GM19328 (cell line): ENCODE measurements at regions not wholly inside any gene's neighbourhood (a gene's known extent, or its start where the extent isn't known, plus 50 kb on each side); places are given as distances from the start of the nearest gene placed in this dataset.
"Not testable (repeated sequence)": the region's sequence is repeated elsewhere in the genome, so short reads cannot be mapped to it uniquely, and the experiment has no call there.

ENCODE experiments used
- ATAC-seq: cut with Tn5 transposase; IDR thresholded peaks from one replicate; pipeline ENCODE4 v1.9.1; 2021; ENCODE audit warnings: mild to moderate bottlenecking, moderate library complexity; ENCODE audit not compliant: unreplicated experiment

DNA sequence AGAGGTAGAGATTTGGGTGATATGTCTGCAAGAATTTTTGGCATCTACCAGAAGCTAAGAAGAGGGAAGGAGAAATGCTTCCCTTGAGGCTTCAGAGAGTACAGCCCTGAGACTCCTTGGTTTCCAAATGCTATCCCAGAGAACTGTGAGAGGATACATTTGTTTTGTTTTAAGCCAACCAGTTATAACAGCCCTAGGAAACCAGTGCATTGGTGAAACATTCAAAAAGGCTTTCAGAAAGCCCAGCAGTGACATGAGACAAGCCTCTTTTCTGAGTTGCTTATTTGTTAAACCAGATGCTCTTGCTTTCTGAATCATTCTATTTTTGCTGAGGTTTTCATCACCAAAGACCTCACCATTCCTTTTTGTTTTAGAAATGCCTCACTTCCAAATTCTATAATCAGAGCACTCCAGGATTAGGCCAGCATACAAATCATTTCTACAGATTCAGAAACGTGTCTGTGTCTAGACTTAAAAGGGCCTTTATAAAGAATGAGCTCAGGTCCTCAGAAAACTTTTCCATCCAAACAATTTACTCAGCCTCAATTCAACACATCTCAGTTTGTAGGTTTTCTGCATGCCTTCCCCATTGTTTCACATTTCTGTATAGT, 1617.8 kb upstream of the FLRT2 start:
- no peak for ATAC-seq

DNA sequence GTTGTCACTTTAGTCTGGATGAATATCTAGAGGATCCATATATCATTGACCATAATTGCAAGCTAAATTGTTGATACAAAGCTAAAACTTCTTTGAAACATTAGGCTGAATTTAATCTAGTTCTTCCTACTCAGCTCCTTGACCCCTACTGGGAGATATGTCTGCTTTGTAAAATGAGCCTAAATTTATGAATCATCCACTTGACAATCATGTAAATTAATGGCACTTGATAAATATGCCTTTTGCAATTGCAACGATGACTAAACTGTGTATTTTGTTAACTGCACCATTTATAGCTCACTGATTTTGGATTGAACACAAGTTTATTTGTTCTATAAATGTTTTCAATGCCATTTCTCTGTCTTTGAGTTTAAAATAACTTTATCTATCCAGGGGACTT, 1616.5 kb upstream of the FLRT2 start:
- no peak for ATAC-seq

DNA sequence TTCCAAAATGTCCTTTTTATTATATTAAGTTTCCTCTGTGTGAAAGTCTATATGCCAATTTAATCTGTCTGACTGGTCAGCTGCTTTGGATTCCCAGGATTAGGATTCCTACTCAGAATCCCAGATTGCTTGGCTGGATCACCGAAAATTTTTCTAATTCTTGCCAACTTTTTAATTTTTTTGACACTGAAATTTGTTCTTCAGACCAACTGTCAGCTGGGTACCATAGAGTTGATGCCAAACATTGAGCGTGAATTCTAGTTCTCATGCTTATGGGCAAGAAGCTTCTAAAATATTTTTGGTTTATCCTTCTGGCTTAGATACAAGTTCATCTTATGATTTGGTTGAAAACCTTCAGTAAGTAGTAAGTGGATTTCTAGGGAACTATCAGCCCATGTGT, 1611.4 kb upstream of the FLRT2 start:
- no peak for ATAC-seq

DNA sequence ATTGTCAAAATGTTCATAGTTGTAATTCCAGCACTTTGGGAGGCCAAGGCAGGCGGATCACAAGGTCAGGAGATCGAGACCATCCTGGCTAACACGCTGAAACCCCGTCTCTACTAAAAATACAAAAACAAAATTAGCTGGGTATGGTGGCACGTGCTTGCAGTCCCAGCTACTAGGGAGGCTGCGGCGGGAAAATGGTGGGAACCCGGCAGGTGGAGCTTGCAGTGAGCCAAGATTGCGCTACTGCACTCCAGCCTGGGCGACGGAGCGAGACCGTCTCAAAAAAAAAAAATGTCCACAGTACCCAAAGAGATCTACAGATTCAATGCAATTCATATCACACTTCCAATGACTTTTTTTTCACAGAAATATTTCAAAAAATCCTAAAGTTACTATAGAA, 1610.3 kb upstream of the FLRT2 start:
- not testable (repeated sequence) for ATAC-seq

DNA sequence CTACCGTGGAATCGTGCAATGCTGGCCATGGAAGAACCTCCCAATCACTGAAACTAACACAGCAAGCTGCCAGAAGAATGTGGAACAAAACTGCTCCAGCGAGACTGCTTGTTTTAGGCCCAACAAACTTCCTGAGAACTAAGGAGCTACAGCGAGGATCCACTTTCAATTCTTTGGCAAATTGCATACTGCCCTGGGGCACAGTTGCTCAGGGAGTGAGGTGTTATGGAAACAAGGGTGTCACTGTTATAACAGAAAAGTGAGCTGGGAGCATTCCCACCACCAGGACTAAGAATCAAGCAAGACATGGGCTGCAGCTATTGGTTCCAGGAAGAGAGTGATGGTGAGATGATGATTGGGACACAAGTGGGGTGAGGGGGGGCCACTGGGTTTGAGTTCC, 1606.1 kb upstream of the FLRT2 start:
- ATAC-seq = no peak

DNA sequence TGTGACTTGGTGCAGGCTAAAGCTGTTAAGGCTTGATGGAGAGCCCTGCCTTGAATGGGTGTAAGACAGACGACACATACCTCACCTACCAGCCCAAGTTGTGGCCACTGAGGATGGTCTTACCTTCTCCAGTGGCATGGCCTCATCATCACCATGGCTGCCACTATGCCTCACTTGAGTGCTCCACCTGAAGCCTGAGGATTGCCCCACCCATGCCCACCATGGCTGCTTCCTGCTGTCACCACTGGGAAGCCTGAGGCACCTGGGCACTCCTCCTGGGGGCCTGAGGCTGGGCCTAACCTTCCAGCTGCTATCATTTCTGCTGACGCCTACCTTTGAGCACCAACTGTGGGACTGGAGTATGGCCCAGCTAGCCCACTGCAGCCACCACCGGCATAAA, 1605.7 kb upstream of the FLRT2 start:
- no peak for ATAC-seq

DNA sequence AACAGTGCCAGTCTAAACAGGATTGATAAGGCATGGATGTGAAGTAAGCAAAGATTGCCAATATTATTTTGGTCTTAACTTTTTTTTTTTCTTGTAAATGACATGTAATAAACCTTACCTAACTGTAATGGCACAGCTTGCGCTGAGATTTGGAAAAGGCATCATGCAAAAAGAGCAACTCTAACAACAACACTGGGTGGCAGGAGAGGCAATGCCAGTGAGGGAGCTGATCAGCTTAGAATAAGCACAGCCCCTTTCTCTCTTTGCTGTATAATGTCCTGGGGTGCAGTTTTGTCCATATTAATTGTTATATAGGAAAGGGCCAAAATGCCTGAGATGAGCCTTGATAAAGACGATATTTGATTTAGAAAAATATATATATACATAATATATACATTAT, 1589.7 kb upstream of the FLRT2 start:
- no peak for ATAC-seq

DNA sequence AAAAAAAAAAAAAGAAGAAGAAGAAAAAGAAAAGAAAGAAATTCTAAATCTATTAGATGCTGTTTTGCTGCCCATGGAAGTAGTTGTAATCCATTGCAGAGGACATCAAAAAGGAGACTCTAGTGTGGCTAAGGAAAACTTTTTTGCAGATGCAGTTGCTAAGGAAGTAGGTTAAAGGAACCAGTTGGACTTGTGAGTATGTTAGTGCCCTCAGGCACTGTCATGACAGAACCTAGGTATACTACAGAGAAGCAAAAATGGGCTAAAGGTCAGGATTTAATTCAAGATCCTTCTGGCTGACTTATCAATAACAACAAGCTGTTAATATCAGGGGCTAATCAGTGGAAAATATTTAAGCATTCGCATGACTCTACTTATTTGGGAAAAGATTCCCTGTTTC, 1571.6 kb upstream of the FLRT2 start:
- no peak for ATAC-seq

DNA sequence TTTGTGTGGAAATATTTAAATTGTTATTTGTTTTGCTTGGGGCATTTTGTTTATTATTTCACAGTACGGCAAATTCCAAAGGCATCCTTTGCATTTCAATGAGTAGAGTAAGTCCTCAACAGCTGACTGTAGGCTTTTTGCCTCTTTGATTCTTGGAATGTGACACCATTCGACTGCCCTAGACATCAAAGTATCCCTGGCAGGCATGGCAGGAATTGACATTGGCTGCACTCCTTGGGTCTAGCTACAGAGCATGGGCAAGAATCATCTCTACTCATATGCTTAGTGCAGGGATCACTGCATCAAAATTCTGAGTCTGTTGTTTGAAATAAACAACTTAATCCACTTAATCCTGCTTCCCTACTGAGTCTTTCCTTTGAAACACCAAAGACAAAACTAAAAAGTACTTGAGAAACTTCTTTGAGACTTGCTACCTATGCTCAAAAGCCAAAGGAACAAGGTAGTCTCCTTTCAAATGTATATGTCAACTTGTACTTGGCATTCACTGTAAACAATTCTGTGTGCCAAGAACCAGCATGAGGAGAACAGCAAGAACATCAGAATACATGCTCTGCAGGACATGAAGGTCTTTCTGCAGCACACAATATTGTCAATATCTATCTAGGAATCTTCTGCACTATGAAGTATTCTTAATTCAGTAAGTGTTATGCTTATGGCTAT, 1569.0 kb upstream of the FLRT2 start:
- no peak for ATAC-seq

DNA sequence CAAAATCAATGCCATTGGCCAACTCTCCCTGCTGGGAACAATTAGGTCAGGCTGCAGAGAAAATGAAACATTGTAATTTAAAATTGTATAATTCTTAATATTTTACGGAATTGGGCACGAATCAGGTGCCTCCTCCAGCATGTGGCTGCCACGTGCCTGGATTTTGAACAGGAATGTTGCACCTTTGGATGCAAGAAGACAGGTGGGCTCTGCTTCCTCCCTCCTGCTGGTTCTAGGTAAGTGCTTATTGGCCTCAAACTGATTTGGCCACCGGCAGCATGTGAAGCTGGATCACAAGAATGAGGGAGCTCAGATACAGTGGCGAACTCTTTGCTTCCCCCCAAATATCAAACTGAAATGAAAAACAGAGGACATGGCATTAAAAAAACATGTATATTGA, 1559.9 kb upstream of the FLRT2 start:
- no peak for ATAC-seq

DNA sequence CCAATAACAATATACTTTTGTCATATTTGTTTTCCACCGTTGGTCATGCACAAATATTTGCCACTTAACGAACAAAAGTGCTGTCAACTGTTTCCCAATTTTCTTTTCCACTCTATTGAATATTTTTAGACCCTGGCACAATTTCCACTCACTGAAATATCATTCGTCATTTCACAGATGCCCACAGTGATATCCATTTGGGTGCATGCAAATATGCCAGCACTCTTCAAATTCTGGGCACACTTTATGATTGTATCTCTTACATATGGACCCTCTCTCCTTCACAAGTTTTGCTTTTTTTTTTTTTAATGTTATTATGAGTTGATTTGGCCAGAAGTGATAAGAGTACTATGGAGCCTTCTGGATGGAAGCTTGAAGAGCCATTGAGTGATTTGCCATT, 1557.3 kb upstream of the FLRT2 start:
- ATAC-seq = no peak

DNA sequence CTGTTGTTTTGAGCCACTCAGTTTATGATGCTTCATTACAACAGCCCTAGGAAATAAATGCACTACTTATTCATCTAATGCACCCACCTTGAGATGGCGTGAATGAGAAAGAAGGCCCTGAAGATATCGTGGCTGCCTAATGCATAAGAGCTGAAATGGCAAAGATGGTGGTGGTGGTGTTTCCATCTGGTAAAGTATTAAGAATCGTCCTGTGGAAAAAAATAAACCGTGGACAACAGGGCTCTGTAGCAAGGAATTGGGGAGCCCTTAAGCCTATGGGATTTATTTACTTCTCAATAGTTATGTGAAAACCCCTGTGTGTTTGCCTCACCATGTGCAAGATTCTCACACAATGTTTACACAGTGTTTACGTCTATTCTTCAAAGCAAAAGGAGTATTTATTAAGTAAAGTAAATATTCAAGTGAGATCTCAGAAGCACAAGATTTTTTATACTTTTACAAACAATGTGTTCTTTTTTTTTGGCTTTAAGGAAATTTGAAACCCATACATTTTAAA, 1555.2 kb upstream of the FLRT2 start:
- no peak for ATAC-seq

DNA sequence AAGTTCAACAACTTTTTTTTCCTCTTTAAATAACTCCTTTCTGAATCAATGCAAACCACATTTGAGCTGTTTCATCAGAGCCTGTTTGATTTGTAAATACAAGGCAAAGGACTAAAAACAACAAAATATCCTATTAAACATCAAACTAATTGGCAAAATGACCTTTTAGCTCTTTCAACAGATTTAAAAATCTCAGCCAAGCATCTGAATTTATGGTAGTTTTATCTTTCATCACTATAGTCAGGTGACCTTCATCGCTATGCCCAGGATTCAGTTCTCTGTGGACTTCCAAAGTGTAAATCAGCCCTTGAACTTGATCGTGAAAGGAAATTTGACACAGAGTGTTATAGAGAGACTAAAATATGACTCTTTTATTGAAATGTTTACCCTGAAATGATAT, 1554.5 kb upstream of the FLRT2 start:
- no peak for ATAC-seq

DNA sequence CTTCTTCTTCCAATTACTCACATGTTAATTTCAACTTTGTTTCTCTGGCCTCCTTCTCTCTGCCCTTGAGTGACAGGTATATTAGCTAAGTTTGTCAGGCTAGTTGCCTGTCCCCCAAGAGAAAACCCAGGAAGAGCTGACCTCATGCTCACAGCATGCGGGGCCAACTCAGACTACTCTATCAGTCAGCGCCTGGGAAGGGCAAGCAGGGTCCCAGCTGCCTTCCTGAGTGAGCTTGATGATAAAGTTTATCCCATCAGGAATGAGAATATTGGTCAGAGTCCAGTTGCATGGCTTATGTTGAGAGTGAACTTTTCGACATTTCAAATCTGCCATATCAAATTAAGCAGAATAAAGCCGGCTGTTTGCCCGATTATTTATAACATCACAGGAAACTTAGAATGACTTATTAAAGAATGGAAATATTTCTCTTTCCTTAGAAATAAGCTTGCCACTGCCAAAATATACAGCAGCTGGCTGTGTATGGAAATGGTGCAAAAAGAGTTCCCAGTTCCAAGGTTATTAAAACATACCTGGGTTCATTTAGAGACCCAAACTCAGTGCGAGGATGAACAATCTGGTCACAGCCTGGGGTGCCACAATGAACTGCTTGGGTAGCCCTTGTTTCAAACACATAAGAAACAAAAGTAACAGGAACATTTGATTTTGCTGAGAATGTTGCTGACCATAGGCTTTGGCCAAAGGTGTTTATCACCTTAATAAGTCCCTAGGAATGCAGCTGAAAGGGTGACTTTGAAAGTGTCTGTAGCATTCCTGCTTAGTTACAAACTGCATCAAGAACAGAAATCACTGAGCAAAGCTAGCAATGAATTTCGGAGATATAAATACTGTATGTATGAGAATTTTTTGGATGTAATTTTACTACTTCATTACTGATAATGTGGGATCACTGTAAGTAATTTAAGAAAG, 1553.8 kb upstream of the FLRT2 start:
- ATAC-seq = no peak

DNA sequence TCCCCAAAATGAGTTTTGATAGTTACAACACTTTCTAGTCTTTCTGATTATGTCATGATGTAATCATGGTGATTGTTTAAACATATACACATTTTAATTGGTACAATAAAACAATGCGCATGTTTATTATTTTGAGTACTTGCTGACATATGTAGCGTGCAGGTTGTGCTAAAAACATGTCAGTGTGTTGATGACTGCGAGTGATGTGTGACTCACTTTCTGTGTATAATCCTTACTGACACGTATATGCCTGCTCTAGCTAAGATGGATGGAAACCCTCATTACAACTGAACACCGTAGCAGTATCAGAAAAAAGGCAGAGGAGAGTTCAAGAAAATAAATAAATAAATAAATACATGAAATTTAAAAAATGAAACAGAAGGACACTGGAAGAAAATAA, 1552.4 kb upstream of the FLRT2 start:
- ATAC-seq = no peak

DNA sequence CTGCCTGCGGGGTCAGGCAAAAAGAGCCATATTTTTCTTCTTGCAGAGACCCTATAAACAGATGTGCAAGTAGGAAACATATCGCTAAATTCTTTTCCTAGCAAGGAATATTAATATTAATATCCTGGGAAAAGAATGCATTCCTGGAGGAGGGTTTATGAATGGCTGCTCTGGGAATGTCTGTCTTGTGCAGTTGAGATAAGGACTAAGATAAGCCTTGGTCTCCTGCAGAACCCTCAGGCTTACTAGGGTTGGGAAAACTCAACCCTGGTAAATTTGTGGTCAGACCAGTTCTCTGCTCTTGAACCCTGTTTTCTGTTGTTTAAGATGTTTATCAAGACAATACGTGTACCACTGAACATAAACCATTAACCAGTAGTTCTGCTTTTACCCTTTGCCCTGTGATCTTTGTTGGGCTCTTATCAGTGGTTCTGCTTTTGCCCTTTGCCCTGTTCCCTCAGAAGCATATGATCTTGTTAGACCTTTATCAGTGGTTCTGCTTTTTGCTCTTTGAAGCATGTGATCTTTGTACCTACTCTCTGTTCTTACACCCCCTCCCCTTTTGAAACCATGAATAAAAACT, 1548.2 kb upstream of the FLRT2 start:
- not testable (repeated sequence) for ATAC-seq

DNA sequence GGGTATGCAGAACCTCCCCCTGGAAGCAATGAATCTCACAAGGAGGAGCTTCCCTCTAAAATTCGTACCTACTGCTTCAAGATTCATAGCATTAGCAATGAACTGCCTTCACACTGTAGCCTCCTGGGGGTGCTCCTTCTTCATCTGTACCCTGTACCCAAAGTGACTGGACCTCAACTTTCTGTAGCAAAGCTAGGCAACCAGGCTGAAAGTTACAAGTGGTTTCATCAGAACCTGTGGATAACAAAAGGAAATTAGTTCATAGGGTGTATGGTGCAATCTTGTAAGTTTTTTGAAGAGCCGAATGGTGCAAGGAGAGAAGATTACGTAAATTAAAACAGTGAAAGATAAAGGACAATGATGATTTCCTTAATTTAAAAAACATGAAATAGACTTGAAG, 1541.7 kb upstream of the FLRT2 start:
- ATAC-seq = no peak

DNA sequence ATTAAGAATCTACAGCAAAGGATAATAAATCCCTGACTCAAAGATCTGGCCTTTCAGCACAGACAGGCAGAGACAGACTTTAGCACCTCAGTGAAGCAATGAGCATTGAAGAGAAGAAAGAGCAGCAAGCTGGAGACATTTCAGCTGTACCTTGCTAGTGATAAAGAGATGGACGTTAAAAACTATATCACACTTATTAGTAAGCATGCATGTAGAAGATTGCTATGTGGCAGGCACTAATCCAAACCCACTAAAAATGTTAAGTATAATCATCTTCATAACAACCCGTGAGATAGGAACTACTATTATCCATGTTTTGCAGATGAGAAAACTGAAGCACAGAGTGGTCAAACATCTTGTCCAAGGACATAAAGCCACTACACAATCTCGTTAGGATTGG, 1538.3 kb upstream of the FLRT2 start:
- ATAC-seq = no peak

DNA sequence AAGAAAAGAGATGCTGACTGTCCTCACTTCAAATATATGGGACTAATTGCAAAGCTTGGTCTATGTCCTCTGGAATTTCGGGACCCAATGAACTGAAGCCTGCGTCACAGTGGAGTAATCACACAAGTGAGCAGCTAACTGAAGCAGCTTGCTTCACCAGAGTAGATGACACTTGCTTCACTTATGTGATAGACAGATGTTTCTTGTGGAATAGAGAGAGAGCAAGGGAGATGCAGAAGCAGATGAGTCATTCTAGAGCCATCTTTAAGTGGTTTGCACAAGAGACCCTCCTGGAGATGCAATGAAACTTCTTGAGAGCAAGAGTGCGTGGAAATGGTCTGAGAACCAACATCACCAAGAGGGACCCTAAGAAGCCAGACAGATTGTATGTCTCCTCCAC, 1537.1 kb upstream of the FLRT2 start:
- no peak for ATAC-seq

DNA sequence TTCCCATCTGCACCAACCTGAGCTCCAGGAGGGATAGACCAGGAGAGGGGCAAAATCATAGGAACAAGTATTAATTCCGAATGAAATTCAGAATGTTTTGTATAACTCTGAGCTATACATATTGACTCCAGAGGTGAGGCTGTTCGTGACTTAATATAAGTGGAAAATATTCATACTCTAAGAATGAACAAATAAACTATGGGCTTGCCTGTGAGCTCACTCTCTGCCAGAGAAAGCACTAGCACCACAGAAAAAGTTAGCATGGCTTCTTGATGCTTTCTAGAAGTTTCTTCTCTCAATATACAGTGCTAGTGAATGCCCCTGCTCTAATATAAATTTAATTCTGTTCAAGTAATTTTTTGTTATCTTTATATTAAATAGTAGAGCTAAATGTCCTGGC, 1536.4 kb upstream of the FLRT2 start:
- ATAC-seq = no peak

DNA sequence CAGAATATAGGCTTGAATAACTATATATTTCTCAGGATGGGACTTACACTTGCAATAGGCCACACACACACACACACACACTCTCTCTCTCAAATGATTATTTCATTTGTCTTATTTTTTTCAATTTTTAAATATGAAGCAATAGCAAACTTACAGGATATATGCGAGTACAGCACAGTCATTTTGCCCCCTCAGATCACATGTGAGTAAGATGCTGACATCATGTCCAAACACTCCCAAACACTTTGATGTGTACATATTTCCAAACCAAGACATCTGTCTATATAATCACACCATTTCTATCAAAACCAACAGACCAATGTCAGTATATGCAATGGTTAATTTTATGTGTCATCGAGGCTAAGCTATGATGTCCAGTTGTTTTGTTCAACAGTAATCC, 1535.9 kb upstream of the FLRT2 start:
- ATAC-seq = no peak
